AG10803 (cell line): ENCODE measurements at regions not wholly inside any gene's neighbourhood (a gene's known extent, or its start where the extent isn't known, plus 50 kb on each side); places are given as distances from the start of the nearest gene placed in this dataset.
"Not testable (repeated sequence)": the region's sequence is repeated elsewhere in the genome, so short reads cannot be mapped to it uniquely, and the experiment has no call there.

ENCODE experiments used
- DNase-seq: peaks from one replicate; pipeline ENCODE4 v3.0.0; 2010; ENCODE audit warnings: low read depth
- H3K4me3 ChIP-seq: 2 replicates; pipeline ENCODE4 v1.5.1; 2011; ENCODE audit warnings: mild to moderate bottlenecking, low read length, control low read depth
- TF ChIP-seq, protein P1 (sequence below): conservative IDR thresholded peaks from 2 replicates; pipeline ENCODE4 v1.5.1; 2011; ENCODE audit warnings: mild to moderate bottlenecking, low read length, control low read depth, inconsistent platforms

DNA sequence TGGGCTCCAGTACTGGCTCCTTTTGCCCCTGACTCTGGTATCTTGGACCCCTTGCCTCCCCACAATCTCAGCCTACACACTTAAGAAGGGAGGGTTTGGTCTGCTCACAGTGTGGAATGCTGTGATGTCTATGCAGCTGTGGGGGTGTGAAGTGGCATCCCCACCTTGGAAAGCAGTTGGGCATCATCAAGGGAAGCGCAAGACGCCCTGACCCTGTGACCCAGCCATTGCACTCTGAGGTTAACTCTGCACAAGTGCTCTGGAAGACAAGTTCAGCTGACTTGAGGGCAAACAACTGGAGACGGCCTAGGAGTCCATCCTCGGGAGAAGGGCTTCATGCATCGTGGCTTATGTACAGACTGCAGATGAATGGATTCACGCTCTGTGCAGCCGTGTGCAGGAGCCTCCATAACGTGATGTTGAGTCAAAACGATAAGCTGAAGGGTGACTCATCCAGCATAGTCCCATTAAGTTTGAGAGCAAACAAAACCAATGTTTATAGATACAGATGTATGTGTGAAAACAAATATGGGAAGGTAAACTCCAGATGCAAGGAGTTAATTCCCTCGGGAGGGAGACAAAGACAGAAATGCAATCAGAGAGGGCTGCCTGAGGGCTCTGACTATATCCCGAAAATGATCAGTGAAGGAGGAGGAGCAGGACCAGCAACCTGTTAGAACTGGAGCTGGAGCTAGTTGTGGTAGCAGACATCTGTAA, 86.8 kb downstream of the LSM3 start:
- DNase-seq, result no peak
- TF ChIP-seq, protein P1, sequence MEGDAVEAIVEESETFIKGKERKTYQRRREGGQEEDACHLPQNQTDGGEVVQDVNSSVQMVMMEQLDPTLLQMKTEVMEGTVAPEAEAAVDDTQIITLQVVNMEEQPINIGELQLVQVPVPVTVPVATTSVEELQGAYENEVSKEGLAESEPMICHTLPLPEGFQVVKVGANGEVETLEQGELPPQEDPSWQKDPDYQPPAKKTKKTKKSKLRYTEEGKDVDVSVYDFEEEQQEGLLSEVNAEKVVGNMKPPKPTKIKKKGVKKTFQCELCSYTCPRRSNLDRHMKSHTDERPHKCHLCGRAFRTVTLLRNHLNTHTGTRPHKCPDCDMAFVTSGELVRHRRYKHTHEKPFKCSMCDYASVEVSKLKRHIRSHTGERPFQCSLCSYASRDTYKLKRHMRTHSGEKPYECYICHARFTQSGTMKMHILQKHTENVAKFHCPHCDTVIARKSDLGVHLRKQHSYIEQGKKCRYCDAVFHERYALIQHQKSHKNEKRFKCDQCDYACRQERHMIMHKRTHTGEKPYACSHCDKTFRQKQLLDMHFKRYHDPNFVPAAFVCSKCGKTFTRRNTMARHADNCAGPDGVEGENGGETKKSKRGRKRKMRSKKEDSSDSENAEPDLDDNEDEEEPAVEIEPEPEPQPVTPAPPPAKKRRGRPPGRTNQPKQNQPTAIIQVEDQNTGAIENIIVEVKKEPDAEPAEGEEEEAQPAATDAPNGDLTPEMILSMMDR, result no peak
- no peak overlapping the region for H3K4me3 ChIP-seq

DNA sequence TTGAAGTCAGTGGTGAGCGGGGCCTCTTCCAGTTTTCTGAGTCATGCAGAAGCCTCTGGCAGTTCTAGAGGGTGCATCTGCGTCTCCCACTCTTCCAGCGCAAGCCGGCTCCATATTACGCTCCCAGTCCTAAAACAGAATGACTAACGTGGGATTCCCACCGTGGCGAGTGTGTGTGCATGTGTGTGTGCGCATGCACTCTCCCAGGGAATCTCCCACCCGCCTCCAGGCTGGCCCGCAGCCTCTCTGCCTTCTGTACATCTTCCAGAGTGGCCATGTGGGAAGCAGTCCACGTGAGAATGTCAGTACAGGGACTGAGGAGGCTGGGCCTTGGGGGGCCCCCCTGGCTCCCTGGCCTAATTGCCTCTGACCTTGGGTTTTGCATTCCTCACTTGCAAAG, 87.7 kb downstream of the LSM3 start:
- DNase-seq, result peak; percentile 89
- TF ChIP-seq, protein P1, result no peak
- H3K4me3 ChIP-seq, result no peak overlapping the region

DNA sequence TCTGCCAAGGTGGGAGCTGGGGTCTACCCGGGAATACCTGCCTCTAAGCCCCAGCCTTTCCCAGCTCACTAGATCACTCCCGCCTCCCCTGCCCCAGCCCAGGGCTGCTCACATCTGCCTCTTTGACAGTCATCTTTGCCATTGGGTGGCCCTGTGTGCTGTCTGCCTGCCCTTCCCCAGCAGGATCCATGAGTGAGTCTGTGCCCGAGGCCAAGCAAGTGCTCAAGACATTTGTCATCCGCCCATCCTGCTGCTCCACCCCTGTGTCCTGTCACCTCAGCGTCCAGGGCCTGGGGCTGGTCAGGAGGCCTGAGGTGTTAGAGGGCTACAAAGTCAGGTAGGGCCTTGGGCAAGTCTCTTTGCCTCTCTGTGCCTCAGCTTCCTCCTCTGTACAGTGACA, 89.4 kb downstream of the LSM3 start:
- no peak for DNase-seq
- no peak overlapping the region for H3K4me3 ChIP-seq
- TF ChIP-seq, protein P1, result no peak

DNA sequence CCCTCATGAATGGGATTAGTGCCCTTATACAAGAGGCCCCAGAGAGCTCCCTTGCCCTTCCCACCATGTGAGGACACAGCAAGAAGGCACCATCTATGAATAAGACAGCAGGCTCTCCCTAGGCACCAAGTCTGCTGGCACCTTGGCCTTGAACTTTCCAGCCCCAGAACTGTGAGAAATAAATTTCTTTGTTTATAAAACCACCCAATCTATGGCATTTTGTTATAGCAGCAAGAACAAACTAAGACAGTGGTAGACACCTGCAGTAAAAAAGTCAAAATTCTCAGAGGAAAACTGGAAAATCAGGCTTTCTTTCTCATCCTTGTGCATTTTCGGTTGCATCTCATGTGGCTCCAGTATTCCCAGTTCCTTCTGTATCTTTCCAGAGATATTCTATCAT, 90.3 kb downstream of the LSM3 start:
- H3K4me3 ChIP-seq, result no peak overlapping the region
- no peak for DNase-seq
- TF ChIP-seq, protein P1, result no peak

DNA sequence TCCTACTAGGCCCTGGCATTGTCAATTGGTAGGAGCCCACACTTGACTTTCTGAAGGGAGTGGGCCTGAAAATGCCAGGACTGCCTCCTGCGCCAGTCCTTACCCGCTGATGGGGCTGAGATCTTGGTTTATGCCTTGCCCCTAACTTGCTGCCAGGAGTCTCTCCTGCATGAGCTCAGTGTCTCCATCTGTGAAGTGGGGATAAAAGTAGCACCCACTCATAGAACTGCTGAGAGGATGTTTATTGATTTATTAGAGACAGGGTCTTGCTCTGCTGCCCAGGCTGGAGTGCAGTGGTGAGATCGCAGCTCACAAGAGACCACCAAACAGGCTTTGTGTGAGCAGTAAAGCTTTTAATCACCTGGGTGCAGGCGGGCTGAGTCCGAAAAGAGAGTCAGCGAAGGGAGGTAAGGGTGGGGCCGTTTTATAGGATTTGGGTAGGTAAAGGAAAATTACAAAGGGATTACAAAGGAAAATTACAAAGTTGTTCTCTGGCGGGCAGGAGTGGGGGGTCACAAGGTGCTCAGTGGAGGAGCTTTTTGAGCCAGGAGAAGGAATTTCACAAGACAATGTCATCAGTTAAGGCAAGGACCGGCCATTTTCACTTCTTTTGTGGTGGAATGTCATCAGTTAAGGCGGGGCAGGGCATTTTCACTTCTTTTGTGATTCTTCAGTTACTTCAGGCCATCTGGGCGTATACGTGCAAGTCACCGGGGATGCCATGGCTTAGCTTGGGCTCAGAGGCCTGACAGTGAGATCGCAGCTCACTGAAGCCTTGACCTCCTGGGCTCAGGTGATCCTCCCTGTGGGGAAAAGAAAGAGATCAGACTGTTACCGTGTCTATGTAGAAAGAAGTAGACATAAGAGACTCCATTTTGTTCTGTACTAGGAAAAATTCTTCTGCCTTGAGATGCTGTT, 93.7 kb downstream of the LSM3 start:
- not testable (repeated sequence) for H3K4me3 ChIP-seq, DNase-seq

DNA sequence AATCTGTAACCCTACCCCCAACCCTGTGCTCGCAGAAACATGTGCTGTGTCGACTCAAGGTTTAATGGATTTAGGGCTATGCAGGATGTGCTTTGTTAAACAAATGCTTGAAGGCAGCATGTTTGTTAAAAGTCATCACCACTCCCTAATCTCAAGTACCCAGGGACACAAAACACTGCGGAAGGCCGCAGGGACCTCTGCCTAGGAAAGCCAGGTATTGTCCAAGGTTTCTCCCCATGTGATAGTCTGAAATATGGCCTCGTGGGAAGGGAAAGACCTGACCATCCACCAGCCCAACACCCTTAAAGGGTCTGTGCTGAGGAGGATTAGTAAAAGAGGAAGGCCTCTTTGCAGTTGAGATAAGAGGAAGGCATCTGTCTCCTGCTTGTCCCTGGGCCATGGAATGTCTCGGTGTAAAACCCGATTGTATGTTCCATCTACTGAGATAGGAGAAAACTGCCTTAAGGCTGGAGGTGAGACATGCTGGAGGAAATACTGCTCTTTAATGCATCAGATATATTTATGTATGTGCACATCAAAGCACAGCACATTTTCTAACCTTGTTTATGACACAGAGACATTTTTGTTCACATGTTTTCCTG, 94.4 kb downstream of the LSM3 start:
- not testable (repeated sequence) for H3K4me3 ChIP-seq, DNase-seq

DNA sequence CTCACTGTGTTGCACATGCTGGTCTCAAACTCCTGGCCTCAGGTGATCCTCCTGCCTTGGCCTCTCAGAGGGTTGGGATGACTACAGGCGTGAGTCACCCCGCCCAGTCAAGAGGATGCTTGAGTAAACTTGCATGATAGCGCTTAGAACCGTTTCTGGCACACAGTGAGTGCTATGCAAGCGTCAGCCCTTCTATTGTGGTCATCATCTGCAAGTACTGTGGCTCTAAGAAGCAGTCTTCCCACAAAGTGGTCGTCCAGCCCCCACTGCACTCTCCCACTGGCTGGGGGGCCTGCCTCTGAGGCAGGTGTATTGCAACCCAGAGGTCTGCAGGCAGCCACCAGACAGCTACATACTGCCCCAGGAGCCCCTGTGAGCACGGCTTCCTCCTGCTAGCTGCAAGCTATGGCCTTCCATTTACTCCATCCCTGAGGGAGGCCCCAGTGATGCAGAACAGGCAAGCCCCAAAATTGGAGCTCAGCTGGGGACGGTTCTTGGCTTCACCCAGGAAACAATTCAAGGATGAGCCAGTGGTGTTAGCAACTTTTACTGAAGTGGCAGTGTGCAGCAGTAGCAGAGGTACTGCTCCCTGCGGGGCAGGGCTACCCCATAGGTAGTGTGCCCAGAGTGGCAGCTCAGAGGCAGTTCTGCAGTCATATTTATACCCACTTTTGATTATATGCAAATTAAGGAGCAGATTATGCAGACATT, 95.4 kb downstream of the LSM3 start:
- no peak overlapping the region for H3K4me3 ChIP-seq
- DNase-seq, result no peak
- TF ChIP-seq, protein P1, result no peak

DNA sequence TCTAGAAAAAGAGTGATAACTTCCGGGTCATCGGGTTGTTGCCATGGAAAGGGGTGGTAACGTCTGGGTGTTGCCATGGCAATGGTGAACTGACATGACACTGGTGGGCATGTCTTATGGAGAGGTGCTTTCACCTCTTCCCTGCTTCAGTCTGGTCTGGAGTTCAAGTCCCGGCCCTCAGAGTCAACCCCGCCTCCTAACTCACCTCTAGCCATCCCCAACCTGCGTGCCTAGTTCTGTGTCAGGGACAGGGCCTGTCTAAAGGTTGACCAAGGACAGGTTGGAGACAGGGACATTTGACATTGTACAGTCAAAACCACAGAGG, 96.0 kb downstream of the LSM3 start:
- no peak overlapping the region for H3K4me3 ChIP-seq
- no peak for DNase-seq
- TF ChIP-seq, protein P1, result no peak
